GM23338 (cell line): ENCODE measurements at regions not wholly inside any gene's neighbourhood (a gene's known extent, or its start where the extent isn't known, plus 50 kb on each side); places are given as distances from the start of the nearest gene placed in this dataset.

Source experiments
- CREB1 ChIP-seq: fragments of 250-450 bp; sonication (Bioruptor Pico); IDR thresholded peaks from 2 replicates; pipeline ENCODE4 v1.5.0; 2020; ENCODE audit warnings: low read depth, mild to moderate bottlenecking, moderate library complexity
- CTCF ChIP-seq, 2 experiments: fragments of 200-600 bp in 1 of 2; sonication (generic) in 1 of 2; conservative IDR thresholded peaks; 2 replicates each; pipeline versions ENCODE4 v1.5.1 to v1.6.1; 2016 to 2017; ENCODE audit warnings: antibody characterized with exemption in 2 of 2, low read depth in 2 of 2, mild to moderate bottlenecking in 2 of 2, moderate library complexity in 1 of 2
- POLR2AphosphoS5 ChIP-seq: IDR thresholded peaks from 2 replicates; pipeline ENCODE4 v1.6.1; 2016; ENCODE audit warnings: antibody characterized with exemption, low read depth
- REST ChIP-seq: IDR thresholded peaks from one replicate; pipeline ENCODE4 v1.6.1; 2018; ENCODE audit warnings: antibody characterized with exemption; ENCODE audit not compliant: unreplicated experiment
- STAT1 ChIP-seq: IDR thresholded peaks from one replicate; pipeline ENCODE4 v1.6.1; 2016; ENCODE audit warnings: antibody characterized with exemption; ENCODE audit not compliant: unreplicated experiment
- TF ChIP-seq, protein P1 (sequence below): fragments of 250-450 bp; sonication (Bioruptor Pico); IDR thresholded peaks from 2 replicates; pipeline ENCODE4 v1.5.0; 2020; ENCODE audit warnings: mild to moderate bottlenecking, moderate library complexity

GRCh38 chr2:35794796-35795450, 560.7 kb upstream of the CRIM1 start (continued):
- TF ChIP-seq, protein P1, sequence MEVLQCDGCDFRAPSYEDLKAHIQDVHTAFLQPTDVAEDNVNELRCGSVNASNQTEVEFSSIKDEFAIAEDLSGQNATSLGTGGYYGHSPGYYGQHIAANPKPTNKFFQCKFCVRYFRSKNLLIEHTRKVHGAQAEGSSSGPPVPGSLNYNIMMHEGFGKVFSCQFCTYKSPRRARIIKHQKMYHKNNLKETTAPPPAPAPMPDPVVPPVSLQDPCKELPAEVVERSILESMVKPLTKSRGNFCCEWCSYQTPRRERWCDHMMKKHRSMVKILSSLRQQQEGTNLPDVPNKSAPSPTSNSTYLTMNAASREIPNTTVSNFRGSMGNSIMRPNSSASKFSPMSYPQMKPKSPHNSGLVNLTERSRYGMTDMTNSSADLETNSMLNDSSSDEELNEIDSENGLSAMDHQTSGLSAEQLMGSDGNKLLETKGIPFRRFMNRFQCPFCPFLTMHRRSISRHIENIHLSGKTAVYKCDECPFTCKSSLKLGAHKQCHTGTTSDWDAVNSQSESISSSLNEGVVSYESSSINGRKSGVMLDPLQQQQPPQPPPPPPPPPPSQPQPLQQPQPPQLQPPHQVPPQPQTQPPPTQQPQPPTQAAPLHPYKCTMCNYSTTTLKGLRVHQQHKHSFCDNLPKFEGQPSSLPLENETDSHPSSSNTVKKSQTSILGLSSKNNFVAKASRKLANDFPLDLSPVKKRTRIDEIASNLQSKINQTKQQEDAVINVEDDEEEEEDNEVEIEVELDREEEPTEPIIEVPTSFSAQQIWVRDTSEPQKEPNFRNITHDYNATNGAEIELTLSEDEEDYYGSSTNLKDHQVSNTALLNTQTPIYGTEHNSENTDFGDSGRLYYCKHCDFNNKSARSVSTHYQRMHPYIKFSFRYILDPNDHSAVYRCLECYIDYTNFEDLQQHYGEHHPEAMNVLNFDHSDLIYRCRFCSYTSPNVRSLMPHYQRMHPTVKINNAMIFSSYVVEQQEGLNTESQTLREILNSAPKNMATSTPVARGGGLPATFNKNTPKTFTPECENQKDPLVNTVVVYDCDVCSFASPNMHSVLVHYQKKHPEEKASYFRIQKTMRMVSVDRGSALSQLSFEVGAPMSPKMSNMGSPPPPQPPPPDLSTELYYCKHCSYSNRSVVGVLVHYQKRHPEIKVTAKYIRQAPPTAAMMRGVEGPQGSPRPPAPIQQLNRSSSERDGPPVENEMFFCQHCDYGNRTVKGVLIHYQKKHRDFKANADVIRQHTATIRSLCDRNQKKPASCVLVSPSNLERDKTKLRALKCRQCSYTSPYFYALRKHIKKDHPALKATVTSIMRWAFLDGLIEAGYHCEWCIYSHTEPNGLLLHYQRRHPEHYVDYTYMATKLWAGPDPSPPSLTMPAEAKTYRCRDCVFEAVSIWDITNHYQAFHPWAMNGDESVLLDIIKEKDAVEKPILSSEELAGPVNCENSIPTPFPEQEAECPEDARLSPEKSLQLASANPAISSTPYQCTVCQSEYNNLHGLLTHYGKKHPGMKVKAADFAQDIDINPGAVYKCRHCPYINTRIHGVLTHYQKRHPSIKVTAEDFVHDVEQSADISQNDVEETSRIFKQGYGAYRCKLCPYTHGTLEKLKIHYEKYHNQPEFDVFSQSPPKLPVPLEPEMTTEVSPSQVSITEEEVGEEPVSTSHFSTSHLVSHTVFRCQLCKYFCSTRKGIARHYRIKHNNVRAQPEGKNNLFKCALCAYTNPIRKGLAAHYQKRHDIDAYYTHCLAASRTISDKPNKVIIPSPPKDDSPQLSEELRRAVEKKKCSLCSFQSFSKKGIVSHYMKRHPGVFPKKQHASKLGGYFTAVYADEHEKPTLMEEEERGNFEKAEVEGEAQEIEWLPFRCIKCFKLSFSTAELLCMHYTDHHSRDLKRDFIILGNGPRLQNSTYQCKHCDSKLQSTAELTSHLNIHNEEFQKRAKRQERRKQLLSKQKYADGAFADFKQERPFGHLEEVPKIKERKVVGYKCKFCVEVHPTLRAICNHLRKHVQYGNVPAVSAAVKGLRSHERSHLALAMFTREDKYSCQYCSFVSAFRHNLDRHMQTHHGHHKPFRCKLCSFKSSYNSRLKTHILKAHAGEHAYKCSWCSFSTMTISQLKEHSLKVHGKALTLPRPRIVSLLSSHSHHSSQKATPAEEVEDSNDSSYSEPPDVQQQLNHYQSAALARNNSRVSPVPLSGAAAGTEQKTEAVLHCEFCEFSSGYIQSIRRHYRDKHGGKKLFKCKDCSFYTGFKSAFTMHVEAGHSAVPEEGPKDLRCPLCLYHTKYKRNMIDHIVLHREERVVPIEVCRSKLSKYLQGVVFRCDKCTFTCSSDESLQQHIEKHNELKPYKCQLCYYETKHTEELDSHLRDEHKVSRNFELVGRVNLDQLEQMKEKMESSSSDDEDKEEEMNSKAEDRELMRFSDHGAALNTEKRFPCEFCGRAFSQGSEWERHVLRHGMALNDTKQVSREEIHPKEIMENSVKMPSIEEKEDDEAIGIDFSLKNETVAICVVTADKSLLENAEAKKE: no peak
- TF ChIP-seq CREB1 (CRISPR knock-in tag) (no peak), POLR2AphosphoS5 (no peak), CTCF (conservative IDR thresholded peaks at IDR 0.05; ENCODE audit: low read depth in 2 of 2) (no peak), STAT1 (no peak), REST (no peak)
